ENCODE measurements at regions not wholly inside any gene's neighbourhood (a gene's known extent, or its start where the extent isn't known, plus 50 kb on each side); places are given as distances from the start of the nearest gene placed in this dataset.

DNA sequence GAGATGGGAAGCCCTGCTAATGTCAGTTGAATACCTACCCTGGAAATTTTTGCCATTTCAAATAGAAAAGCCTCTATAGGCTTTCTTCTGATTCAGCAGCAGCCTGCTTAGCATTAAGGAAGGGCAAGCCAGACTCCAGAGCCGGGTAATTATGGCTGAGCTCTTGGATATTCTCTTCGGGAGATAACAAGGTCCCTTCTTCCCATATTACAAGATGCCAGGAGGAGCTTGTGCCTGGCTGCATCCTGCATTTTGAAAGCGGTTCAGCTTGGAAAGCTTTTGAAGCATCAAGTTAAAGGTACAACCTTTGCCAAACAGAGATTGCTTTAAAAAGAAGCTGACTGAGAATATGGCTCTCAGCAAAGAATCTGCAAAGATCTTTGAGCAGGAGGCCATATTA is 399.6 kb upstream of the RPS6KA3 start:
- TF ChIP-seq, protein P1, sequence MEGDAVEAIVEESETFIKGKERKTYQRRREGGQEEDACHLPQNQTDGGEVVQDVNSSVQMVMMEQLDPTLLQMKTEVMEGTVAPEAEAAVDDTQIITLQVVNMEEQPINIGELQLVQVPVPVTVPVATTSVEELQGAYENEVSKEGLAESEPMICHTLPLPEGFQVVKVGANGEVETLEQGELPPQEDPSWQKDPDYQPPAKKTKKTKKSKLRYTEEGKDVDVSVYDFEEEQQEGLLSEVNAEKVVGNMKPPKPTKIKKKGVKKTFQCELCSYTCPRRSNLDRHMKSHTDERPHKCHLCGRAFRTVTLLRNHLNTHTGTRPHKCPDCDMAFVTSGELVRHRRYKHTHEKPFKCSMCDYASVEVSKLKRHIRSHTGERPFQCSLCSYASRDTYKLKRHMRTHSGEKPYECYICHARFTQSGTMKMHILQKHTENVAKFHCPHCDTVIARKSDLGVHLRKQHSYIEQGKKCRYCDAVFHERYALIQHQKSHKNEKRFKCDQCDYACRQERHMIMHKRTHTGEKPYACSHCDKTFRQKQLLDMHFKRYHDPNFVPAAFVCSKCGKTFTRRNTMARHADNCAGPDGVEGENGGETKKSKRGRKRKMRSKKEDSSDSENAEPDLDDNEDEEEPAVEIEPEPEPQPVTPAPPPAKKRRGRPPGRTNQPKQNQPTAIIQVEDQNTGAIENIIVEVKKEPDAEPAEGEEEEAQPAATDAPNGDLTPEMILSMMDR (IDR thresholded peaks at IDR 0.05), result no peak
- TF ChIP-seq POLR2AphosphoS5 (IDR thresholded peaks at IDR 0.05; ENCODE audit: insufficient read depth in 1 of 2, low read depth in 1 of 2), result no peak
